ENCODE measurements at regions not wholly inside any gene's neighbourhood (a gene's known extent, or its start where the extent isn't known, plus 50 kb on each side); places are given as distances from the start of the nearest gene placed in this dataset.

DNA sequence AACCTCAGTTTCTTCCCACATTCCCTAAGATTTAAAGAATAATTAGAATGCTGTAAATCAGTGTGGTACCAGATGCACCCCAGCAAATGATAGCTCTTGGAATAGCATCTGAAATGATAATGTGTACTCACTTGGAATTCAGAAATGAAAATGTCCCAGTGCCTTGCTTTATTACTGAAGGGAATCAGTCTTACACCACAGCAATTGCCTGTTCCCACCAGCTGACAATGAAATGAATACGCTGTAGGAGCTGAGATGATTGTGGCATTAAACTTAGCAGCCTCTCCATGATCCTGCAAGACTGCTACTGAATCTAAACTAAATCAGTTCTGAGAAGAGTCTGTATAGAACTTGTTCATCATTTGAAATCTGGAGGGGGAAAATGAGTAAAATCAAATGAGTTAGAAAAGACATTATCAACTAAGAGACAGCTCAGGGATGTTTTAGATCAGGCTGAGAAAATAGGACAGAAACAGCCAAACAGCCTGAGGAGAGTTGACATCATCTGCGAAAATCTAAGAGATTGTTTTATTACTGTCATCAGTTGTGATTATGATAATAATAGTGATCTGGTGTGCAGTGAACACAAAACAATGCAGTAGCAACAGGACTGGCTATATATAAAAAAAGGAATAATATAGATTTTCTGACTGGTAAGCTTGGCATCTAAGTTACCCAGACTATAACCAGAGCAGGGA, 108.6 kb upstream of the SLC13A1 start:
- Histone ChIP-seq H3K36me3 (no peaks in the 10 kb centered on the region), H3K27ac (no peak overlapping the region), H3K9me3 (no peaks in the 10 kb centered on the region), H3K4me1 (no peaks in the 10 kb centered on the region), H3K4me3 (replicated peaks in 1 of 3) (no peak overlapping the region), H3K27me3 (no peaks in the 10 kb centered on the region)
- TF ChIP-seq POLR2A (IDR thresholded peaks at IDR 0.05) = no peak
- TF ChIP-seq, protein P1, sequence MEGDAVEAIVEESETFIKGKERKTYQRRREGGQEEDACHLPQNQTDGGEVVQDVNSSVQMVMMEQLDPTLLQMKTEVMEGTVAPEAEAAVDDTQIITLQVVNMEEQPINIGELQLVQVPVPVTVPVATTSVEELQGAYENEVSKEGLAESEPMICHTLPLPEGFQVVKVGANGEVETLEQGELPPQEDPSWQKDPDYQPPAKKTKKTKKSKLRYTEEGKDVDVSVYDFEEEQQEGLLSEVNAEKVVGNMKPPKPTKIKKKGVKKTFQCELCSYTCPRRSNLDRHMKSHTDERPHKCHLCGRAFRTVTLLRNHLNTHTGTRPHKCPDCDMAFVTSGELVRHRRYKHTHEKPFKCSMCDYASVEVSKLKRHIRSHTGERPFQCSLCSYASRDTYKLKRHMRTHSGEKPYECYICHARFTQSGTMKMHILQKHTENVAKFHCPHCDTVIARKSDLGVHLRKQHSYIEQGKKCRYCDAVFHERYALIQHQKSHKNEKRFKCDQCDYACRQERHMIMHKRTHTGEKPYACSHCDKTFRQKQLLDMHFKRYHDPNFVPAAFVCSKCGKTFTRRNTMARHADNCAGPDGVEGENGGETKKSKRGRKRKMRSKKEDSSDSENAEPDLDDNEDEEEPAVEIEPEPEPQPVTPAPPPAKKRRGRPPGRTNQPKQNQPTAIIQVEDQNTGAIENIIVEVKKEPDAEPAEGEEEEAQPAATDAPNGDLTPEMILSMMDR (IDR thresholded peaks at IDR 0.05) = no peak
- WGBS, 2 donors = 85 to 91% methylated on average over 2 of the region's 2 CpGs
- DNase-seq = no peak
- intact Hi-C loops (cut with DNase I) = no loop called here

DNA sequence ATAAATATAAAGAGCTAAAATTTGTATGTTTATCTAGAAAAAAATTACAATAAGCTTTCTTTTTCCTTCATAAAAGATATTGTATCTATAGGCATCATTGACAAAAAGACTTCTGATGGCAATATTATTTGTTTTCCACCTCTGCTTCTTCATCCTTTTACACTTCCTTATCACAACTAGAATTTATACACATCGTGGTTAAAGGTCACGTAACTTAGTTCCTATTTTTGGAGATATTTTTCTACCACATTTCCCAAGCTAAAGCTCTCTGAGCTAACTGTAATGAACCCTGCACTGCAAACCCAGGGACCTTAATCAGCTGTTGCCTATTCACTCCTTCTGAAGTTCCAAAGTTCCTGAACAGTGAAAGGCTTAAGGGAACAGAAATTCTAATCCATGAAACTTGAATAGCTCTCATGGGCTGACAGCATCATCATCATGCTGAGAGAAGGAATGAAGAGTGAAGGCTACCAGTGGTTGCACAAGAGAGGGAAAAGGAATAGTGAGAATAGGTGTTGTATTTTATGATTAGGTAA, 106.1 kb upstream of the SLC13A1 start:
- Histone ChIP-seq H3K9me3 (no peaks in the 10 kb centered on the region), H3K4me1 (no peaks in the 10 kb centered on the region), H3K36me3 (no peaks in the 10 kb centered on the region), H3K27ac (no peak overlapping the region), H3K4me3 (replicated peaks in 1 of 3) (no peak overlapping the region), H3K27me3 (no peaks in the 10 kb centered on the region)
- no peak for DNase-seq
- intact Hi-C loops (cut with DNase I) = no loop called here
- TF ChIP-seq, protein P1 (IDR thresholded peaks at IDR 0.05) = no peak
- no peak for TF ChIP-seq POLR2A (IDR thresholded peaks at IDR 0.05)
- 89 to 90% methylated on average over 2 of the region's 2 CpGs for WGBS, 2 donors

- no peaks in the 10 kb centered on the region for H3K27me3 ChIP-seq
- H3K4me3 ChIP-seq (replicated peaks in 1 of 3) = no peak overlapping the region
- no peaks in the 10 kb centered on the region for H3K36me3 ChIP-seq
- no peaks in the 10 kb centered on the region for H3K9me3 ChIP-seq
- no peak for DNase-seq
- no peaks in the 10 kb centered on the region for H3K4me1 ChIP-seq
- intact Hi-C loops (cut with DNase I) = no loop called here
- no peak for TF ChIP-seq POLR2A (IDR thresholded peaks at IDR 0.05)
- TF ChIP-seq, protein P1 (IDR thresholded peaks at IDR 0.05) = no peak
- 79 to 86% methylated on average over 1 of the region's 1 CpG for WGBS, 2 donors
- H3K27ac ChIP-seq = no peak overlapping the region
These were observed 104.2 kb upstream of the SLC13A1 start for GRCh38 chr7:123303926-123304325.

DNA sequence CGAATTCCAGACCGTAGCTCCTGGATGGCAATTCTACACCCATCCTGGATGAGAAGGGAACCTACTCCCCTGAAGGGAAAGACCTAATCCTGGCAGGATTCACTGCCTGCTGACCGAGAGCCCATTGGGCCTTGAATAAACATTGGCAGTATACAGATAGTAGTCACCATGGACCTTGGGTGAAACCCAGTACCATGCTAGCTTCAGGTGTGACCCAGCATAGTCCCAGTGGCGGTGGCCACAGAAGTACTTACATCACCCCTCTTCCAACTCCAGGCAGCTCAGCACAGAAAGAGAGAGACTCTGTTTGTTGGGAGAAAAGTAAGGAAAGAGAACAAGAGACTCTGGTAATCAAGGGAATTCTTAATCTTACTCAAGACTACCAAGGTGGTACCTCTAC, 97.2 kb upstream of the SLC13A1 start:
- WGBS, 2 donors = 92 to 93% methylated on average over 4 of the region's 4 CpGs
- TF ChIP-seq, protein P1 (IDR thresholded peaks at IDR 0.05) = no peak
- TF ChIP-seq POLR2A (IDR thresholded peaks at IDR 0.05) = no peak
- no peak for DNase-seq

DNA sequence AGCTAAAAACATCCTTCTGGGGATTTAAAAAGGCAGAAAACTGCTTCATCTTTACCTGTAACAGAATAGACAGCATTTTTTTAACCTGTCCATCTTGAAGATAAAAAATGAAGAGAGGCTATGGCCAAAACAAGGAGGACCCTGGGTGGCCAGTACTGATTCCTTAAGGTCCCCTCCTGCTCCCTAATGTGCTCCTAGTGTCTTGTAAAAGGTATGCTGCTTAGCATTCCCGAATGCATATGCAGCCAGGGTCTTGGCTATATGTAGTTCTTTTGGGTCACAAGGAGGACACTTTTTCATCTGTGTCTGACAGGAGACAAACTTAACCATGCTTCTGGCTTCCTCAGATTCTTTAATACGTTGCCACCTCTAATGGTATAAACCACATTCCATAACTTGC, 93.9 kb upstream of the SLC13A1 start:
- WGBS, 2 donors = 73% methylated on average over 2 of the region's 2 CpGs
- no peak overlapping the region for H3K4me3 ChIP-seq (replicated peaks in 1 of 3)
- no peak overlapping the region for H3K27ac ChIP-seq
- no peaks in the 10 kb centered on the region for H3K27me3 ChIP-seq
- TF ChIP-seq, protein P1 (IDR thresholded peaks at IDR 0.05) = no peak
- TF ChIP-seq POLR2A (IDR thresholded peaks at IDR 0.05) = no peak
- no peak for DNase-seq
- intact Hi-C loops (cut with DNase I) = no loop called here
- H3K9me3 ChIP-seq = no peaks in the 10 kb centered on the region
- no peaks in the 10 kb centered on the region for H3K4me1 ChIP-seq
- H3K36me3 ChIP-seq = no peaks in the 10 kb centered on the region

More for the DNA sequence above, 97.2 kb upstream of the SLC13A1 start:
- intact Hi-C loops (cut with DNase I) = no loop called here
- Histone ChIP-seq H3K9me3 (no peaks in the 10 kb centered on the region), H3K27ac (no peak overlapping the region), H3K27me3 (no peaks in the 10 kb centered on the region), H3K36me3 (no peaks in the 10 kb centered on the region), H3K4me1 (no peaks in the 10 kb centered on the region), H3K4me3 (replicated peaks in 1 of 3) (no peak overlapping the region)
